SK-N-SH (cell line): ENCODE measurements at regions not wholly inside any gene's neighbourhood (a gene's known extent, or its start where the extent isn't known, plus 50 kb on each side); places are given as distances from the start of the nearest gene placed in this dataset.
A peak's percentile ranks its signal among the peaks of the same experiment; 100 is the strongest.

ENCODE experiments used
- CTCF ChIA-PET: fragments of 300-600, 350-600 bp; formaldehyde crosslinking; extraction: SDS; loops from one replicate; lab custom pipeline; 2021; lab: Yijun Ruan, JAX
- POLR2A ChIA-PET: fragments of 350-600 bp; sonication (Branson Sonifier 250); formaldehyde crosslinking; extraction: SDS; loops from one replicate; lab custom pipeline; 2020; ENCODE audit warnings: antibody characterized with exemption, inconsistent platforms; lab: Yijun Ruan, JAX
- DNase-seq: peaks from one replicate; pipeline ENCODE4 v3.0.0; 2012
- H2AFZ ChIP-seq: fragments of 200-600 bp; sonication (generic); 2 replicates; pipeline ENCODE4 v1.8.1; 2016; ENCODE audit warnings: antibody characterized with exemption, mild to moderate bottlenecking, low read depth
- H3F3A ChIP-seq: fragments of 200-600 bp; sonication (generic); replicated peaks from 2 replicates; pipeline ENCODE3; 2016; ENCODE audit warnings: antibody characterized with exemption, mild to moderate bottlenecking; ENCODE audit not compliant: insufficient read depth
- H3K27ac ChIP-seq, 2 experiments: fragments of 200-500 bp in 1 of 2; fragments of 200-600 bp in 1 of 2; sonication (Bioruptor generic) in 1 of 2; sonication (generic), shearing (Covaris generic) in 1 of 2; 2 replicates each; pipeline versions ENCODE4 v1.5.1 to v1.6.1; 2014 to 2016; ENCODE audit warnings: low read depth in 2 of 2, inconsistent platforms in 1 of 2, low read length in 1 of 2, mild to moderate bottlenecking in 1 of 2, mixed read lengths in 1 of 2
- H3K27me3 ChIP-seq: fragments of 200-600 bp; sonication (generic), shearing (Covaris generic); 2 replicates; pipeline ENCODE4 v1.6.1; 2016; ENCODE audit warnings: mixed run types; ENCODE audit not compliant: insufficient read depth
- H3K36me3 ChIP-seq, 2 experiments: fragments of 200-500 bp in 1 of 2; fragments of 200-600 bp in 1 of 2; sonication (Bioruptor generic) in 1 of 2; sonication (generic) in 1 of 2; replicated peaks in 1 of 2; 2 replicates each; pipeline versions ENCODE3 to v1.5.1; 2014 to 2016; ENCODE audit warnings: low read length in 1 of 2, mild to moderate bottlenecking in 1 of 2; ENCODE audit not compliant: insufficient read depth in 2 of 2, control insufficient read depth in 1 of 2
- H3K4me1 ChIP-seq, 2 experiments: fragments of 200-500 bp in 1 of 2; fragments of 200-600 bp in 1 of 2; sonication (Bioruptor generic) in 1 of 2; sonication (generic), shearing (Covaris generic) in 1 of 2; 2 replicates each; pipeline versions ENCODE4 v1.5.1 to v1.6.1; 2014 to 2016; ENCODE audit warnings: low read depth in 1 of 2, low read length in 1 of 2, mixed run types in 1 of 2; ENCODE audit not compliant: insufficient read depth in 2 of 2, control insufficient read depth in 1 of 2
- H3K4me2 ChIP-seq: fragments of 200-600 bp; sonication (generic), shearing (Covaris generic); 2 replicates; pipeline ENCODE4 v1.6.1; 2017; ENCODE audit warnings: mixed run types
- H3K4me3 ChIP-seq, 2 experiments: fragments of 200-500 bp in 1 of 2; fragments of 200-600 bp in 1 of 2; sonication (Bioruptor generic) in 1 of 2; sonication (generic), shearing (Covaris generic) in 1 of 2; 2 replicates each; pipeline versions ENCODE4 v1.5.1 to v1.8.1; 2014 to 2016; ENCODE audit warnings: low read depth in 2 of 2, inconsistent platforms in 1 of 2, low read length in 1 of 2, mild to moderate bottlenecking in 1 of 2, mixed read lengths in 1 of 2, moderate library complexity in 1 of 2
- H3K79me2 ChIP-seq: fragments of 200-600 bp; sonication (generic); 2 replicates; pipeline ENCODE4 v1.8.1; 2017; ENCODE audit warnings: mild to moderate bottlenecking; ENCODE audit not compliant: insufficient read depth
- H3K9ac ChIP-seq: fragments of 200-600 bp; sonication (generic); 2 replicates; pipeline ENCODE4 v1.6.1; 2017; ENCODE audit warnings: mixed run types
- H3K9me2 ChIP-seq: fragments of 200-600 bp; sonication (generic); 2 replicates; pipeline ENCODE4 v1.6.1; 2017; ENCODE audit warnings: mixed run types
- H3K9me3 ChIP-seq: fragments of 200-600 bp; sonication (generic); 2 replicates; pipeline ENCODE4 v1.6.1; 2017; ENCODE audit warnings: mixed run types, mild to moderate bottlenecking, moderate library complexity
- H4K20me1 ChIP-seq: fragments of 200-600 bp; sonication (generic); 2 replicates; pipeline ENCODE4 v1.6.1; 2017; ENCODE audit warnings: mild to moderate bottlenecking, mixed run types; ENCODE audit not compliant: insufficient read depth
- ELF1 ChIP-seq: IDR thresholded peaks from 2 replicates; pipeline ENCODE4 v1.4.0; 2012
- EP300 ChIP-seq, 2 experiments: IDR thresholded peaks; 2 replicates each; pipeline versions ENCODE4 v1.4.0 to v1.6.1; 2012; ENCODE audit warnings: borderline replicate concordance in 1 of 2, low read depth in 1 of 2, low read length in 1 of 2
- FOSL2 ChIP-seq: IDR thresholded peaks from 2 replicates; pipeline ENCODE4 v1.4.0; 2012; ENCODE audit warnings: low read depth, mild to moderate bottlenecking, moderate library complexity, borderline replicate concordance
- FOXJ3 ChIP-seq: sonication (generic); formaldehyde crosslinking; IDR thresholded peaks from 2 replicates; pipeline ENCODE4 v1.5.1; 2020; ENCODE audit warnings: mild to moderate bottlenecking, missing genetic modification reagents
- GATA2 ChIP-seq: sonication (generic); formaldehyde crosslinking; IDR thresholded peaks from 2 replicates; pipeline ENCODE4 v1.5.0; 2020; ENCODE audit warnings: mild to moderate bottlenecking, missing genetic modification reagents
- JUND ChIP-seq: IDR thresholded peaks from 2 replicates; pipeline ENCODE4 v1.4.0; 2012
- MAX ChIP-seq: IDR thresholded peaks from 2 replicates; pipeline ENCODE4 v1.4.0; 2012; ENCODE audit warnings: low read depth
- MEF2A ChIP-seq: IDR thresholded peaks from 2 replicates; pipeline ENCODE4 v1.4.0; 2012; ENCODE audit warnings: low read depth, borderline replicate concordance
- MXI1 ChIP-seq: IDR thresholded peaks from 2 replicates; pipeline ENCODE4 v1.6.1; 2012; ENCODE audit warnings: mild to moderate bottlenecking, low read depth, low read length, improper control_type of control experiment
- NFIC ChIP-seq: IDR thresholded peaks from 2 replicates; pipeline ENCODE4 v1.4.0; 2012; ENCODE audit warnings: borderline replicate concordance
- NRF1 ChIP-seq: IDR thresholded peaks from 2 replicates; pipeline ENCODE4 v1.6.1; 2012; ENCODE audit warnings: low read depth, mild to moderate bottlenecking, low read length
- PBX3 ChIP-seq: IDR thresholded peaks from 2 replicates; pipeline ENCODE4; 2012
- RXRA ChIP-seq: IDR thresholded peaks from 2 replicates; pipeline ENCODE4 v1.4.0; 2012; ENCODE audit warnings: low read depth, mild to moderate bottlenecking, borderline replicate concordance
- SMC3 ChIP-seq: IDR thresholded peaks from 2 replicates; pipeline ENCODE4 v1.6.1; 2012; ENCODE audit warnings: low read depth, low read length, improper control_type of control experiment
- TCF12 ChIP-seq: IDR thresholded peaks from 2 replicates; pipeline ENCODE4 v1.4.0; 2012
- USF2 ChIP-seq: fragments of 150-350 bp; IDR thresholded peaks from 2 replicates; pipeline ENCODE4 v1.6.1; 2017; ENCODE audit warnings: antibody characterized with exemption, low read length, low read depth, borderline replicate concordance
- WGBS: methylation state at CpG from one replicate; pipeline ENCODE4 v1.1.6; 2017; ENCODE audit warnings: low lambda C conversion rate; 5-methylcytosine and 5-hydroxymethylcytosine counted together

GRCh38 chr3:63762934-63763550 lies 56.1 kb upstream of the C3orf49 start:
- CTCF ChIA-PET, result interaction anchor here (0.8 kb wide), 1 partner anchor 56 kb away, joined by 3 read pairs; the partner anchor contains the start of gene C3orf49
- peak; percentile 41; the same call in 1 of the 2 replicates for TF ChIP-seq JUND
- no peak for TF ChIP-seq PBX3
- TF ChIP-seq FOSL2, result peak; percentile 70; the same call in 1 of the 2 replicates
- TF ChIP-seq GATA2 (CRISPR knock-in tag), result no peak
- peak; percentile 31; the same call in 1 of the 2 replicates for TF ChIP-seq TCF12
- DNase-seq, result no peak

GRCh38 chr3:63764511-63764910 lies 54.6 kb upstream of the C3orf49 start:
- POLR2A ChIA-PET, result no interaction called here

More at GRCh38 chr3:63762934-63763550, 56.1 kb upstream of the C3orf49 start:
- H3K9me2 ChIP-seq, result no peaks in the 10 kb centered on the region
- no peak overlapping the region; the same call in 1 of the 2 replicates for H2AFZ ChIP-seq
- no peaks in the 10 kb centered on the region for H3K9me3 ChIP-seq
- POLR2A ChIA-PET, result no interaction called here
- H3F3A ChIP-seq, result no peaks in the 10 kb centered on the region
- no peaks in the 10 kb centered on the region for H3K79me2 ChIP-seq
- H3K27me3 ChIP-seq, result no peaks in the 10 kb centered on the region
- H3K9ac ChIP-seq, result no peak overlapping the region
- 53% methylated on average over 5 of the region's 5 CpGs for WGBS
- H3K4me3 ChIP-seq, result peak overlapping the region in 1 of 2 experiments; percentile 15; a peak in 1 of 4 replicates
- H4K20me1 ChIP-seq, result no peaks in the 10 kb centered on the region
- peak overlapping the region; percentile 58; the same call in 1 of the 2 replicates for H3K4me2 ChIP-seq
- H3K36me3 ChIP-seq, result no peaks in the 10 kb centered on the region
- peaks cover 0 to 10% of the 10 kb centered on the region in 2 experiments; a peak in 3 of 4 replicates for H3K4me1 ChIP-seq
- peak overlapping the region; percentile 58 to 68; a peak in 3 of 4 replicates for H3K27ac ChIP-seq

More at GRCh38 chr3:63764511-63764910, 54.6 kb upstream of the C3orf49 start:
- Histone ChIP-seq H3K27me3 (no peaks in the 10 kb centered on the region), H3K4me1 (peaks cover 0 to 10% of the 10 kb centered on the region in 2 experiments; a peak in 3 of 4 replicates), H3K9ac (no peak overlapping the region), H3K4me2 (no peak overlapping the region), H3K4me3 (no peak overlapping the region), H3K9me3 (no peaks in the 10 kb centered on the region), H3F3A (no peaks in the 10 kb centered on the region), H2AFZ (no peak overlapping the region), H3K27ac (no peak overlapping the region), H3K79me2 (no peaks in the 10 kb centered on the region), H3K9me2 (no peaks in the 10 kb centered on the region), H4K20me1 (no peaks in the 10 kb centered on the region), H3K36me3 (no peaks in the 10 kb centered on the region)
- WGBS, result 87% methylated on average over 7 of the region's 7 CpGs
- DNase-seq, result no peak
- no peak for TF ChIP-seq EP300 (IDR thresholded peaks at IDR 0.05; ENCODE audit: borderline replicate concordance in 1 of 2, low read depth in 1 of 2, low read length in 1 of 2)
- no peak for TF ChIP-seq MAX
- TF ChIP-seq USF2, result no peak
- TF ChIP-seq NRF1, result no peak
- no peak for TF ChIP-seq FOXJ3 (CRISPR knock-in tag)
- TF ChIP-seq ELF1, result no peak
- no peak for TF ChIP-seq SMC3
- no peak for TF ChIP-seq MEF2A
- no peak for TF ChIP-seq NFIC
- no peak for TF ChIP-seq FOSL2
- TF ChIP-seq RXRA, result no peak
- TF ChIP-seq MXI1, result no peak
- CTCF ChIA-PET, result interaction anchor here (0.6 to 0.8 kb wide), 2 partner anchors 19 to 505 kb away, joined by 3 to 4 read pairs; no protein-coding TSS in a partner anchor
